ENCODE measurements at regions not wholly inside any gene's neighbourhood (a gene's known extent, or its start where the extent isn't known, plus 50 kb on each side); places are given as distances from the start of the nearest gene placed in this dataset.

DNA sequence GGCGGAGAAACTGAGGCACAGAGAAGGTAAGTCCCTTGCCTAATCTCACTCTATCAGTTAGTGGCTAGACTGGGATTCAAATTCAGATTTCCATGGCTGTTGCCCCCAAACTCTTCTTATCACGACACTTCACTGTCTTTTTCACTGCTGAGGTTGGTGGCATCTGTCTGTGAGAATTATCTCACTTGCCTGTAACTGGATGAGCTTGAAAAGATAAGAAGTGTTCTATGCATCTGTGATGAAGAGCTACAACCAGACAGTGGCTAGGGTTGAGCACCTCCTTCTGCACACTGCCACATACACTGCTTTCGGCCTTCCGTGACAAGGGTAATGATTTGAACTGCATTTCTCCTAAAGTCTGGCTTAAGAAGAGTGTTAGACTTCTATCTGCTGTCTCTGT, 107.9 kb upstream of the TEX13D start:
- TF ChIP-seq, protein P1, sequence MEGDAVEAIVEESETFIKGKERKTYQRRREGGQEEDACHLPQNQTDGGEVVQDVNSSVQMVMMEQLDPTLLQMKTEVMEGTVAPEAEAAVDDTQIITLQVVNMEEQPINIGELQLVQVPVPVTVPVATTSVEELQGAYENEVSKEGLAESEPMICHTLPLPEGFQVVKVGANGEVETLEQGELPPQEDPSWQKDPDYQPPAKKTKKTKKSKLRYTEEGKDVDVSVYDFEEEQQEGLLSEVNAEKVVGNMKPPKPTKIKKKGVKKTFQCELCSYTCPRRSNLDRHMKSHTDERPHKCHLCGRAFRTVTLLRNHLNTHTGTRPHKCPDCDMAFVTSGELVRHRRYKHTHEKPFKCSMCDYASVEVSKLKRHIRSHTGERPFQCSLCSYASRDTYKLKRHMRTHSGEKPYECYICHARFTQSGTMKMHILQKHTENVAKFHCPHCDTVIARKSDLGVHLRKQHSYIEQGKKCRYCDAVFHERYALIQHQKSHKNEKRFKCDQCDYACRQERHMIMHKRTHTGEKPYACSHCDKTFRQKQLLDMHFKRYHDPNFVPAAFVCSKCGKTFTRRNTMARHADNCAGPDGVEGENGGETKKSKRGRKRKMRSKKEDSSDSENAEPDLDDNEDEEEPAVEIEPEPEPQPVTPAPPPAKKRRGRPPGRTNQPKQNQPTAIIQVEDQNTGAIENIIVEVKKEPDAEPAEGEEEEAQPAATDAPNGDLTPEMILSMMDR (IDR thresholded peaks at IDR 0.05; ENCODE audit: extremely low read depth, missing control alignments) = no peak
- no peak for DNase-seq (ENCODE audit: low spot score)

DNA sequence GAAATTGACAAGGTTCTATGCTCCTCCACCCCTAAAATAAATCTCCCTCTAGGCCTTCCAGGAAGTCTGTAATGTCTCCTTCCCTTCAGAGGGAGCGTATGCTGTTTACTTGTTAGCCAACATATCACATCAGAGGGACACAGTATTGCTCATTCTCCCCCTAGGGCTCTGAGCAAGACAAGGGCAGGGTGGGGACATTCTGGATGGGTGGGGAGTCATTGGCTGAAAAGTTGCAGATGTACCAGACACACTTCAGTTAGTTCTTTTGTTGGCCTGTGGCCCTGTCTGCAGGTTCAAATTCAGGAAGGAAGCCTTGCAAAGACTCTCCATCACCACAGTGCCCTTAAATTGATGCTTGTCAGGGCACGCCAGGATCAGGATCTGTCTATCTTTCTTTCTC, 106.3 kb upstream of the TEX13D start:
- no peak for DNase-seq (ENCODE audit: low spot score)
- TF ChIP-seq, protein P1 (IDR thresholded peaks at IDR 0.05; ENCODE audit: extremely low read depth, missing control alignments) = no peak

DNA sequence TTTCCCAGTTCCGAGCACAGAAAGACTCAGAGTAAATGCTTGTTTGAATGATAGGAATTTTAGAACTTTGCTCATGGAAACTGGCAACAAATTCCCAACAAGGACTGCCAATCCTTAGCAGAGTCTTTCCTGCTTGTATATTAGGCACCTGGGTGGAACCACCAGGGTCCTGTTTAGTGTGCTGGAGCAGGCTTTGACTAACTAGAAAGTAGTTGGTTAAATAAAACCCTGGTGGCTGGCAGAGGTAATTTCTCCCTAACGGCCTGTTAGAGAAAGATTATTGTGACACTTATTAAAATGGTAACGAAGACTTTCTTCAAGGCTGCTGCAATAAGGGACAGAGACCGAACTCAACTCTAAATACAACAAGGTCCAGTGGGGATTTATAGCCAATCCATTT, 103.6 kb upstream of the TEX13D start:
- no peak for DNase-seq (ENCODE audit: low spot score)
- TF ChIP-seq, protein P1 (IDR thresholded peaks at IDR 0.05; ENCODE audit: extremely low read depth, missing control alignments) = no peak

DNA sequence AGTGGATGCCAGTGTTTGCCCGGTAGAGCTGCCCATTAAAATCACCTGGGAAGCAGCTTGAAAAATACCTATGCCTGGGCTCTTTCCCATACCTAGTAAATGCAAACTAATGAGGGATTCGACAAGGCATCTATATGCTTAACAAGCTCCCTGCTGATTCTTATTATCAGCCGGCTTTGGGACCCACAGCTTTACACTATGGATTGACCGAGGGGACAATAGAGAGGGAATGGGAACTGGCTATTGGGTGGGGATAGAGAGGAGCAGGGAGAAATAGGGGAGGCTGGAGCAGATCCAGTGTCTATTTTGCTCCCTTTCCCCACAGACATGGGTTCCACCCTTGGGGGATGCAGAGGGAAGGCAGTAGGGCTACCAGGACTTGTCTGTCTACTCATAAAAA, 103.1 kb upstream of the TEX13D start:
- TF ChIP-seq, protein P1 (IDR thresholded peaks at IDR 0.05; ENCODE audit: extremely low read depth, missing control alignments) = no peak
- no peak for DNase-seq (ENCODE audit: low spot score)

DNA sequence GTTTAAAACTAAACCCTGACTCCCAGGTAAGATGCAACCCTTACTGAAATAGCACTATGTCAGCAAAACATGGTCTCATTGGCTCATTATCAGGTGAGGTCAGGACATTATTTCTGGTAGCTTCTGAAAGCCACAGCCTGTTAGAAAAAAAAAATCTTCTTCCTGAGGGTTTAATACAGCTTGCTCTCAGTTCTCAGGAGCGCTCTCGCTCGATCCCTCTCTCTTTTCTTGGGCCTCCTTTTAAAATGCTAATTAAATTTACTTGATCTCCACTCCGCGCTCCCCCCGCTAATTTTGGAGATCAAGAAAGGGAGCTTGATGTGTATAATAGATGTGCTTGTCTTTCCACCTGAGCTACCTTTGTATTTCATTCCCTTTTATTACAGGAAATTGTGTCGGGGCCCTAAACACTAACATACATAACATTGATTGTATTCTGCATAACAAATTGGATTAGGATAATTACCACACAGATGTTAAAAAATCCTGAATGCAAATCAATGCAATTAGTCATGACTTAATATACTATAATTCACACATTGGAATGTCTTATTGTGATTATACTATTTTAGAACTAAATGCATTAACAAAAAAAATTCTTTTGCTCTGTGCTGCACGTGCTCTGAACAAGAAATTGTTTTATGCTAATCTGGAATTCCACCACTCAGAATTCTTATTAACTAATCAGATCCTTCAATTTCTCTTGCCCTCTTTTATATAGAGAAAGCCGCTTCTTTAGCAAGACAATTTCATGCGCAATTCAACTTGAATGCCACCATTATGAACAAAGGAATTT, 101.6 kb upstream of the TEX13D start:
- no peak for DNase-seq (ENCODE audit: low spot score)
- TF ChIP-seq, protein P1 (IDR thresholded peaks at IDR 0.05; ENCODE audit: extremely low read depth, missing control alignments) = no peak

DNA sequence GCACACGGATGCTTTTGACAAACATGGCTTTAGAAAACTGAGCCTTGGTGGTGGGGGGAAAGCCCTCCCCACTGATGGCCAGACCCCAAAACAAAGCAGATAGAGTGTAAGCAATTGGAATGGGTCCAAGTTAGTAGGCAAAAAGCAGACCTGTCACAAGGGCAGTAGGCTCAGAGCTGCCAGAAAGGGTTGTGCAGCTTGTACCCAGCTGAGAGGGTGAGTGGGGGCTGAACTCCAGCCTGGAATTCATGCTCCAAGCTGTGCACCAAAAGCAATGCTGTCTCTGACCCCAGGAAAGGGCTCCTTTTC, 101.1 kb upstream of the TEX13D start:
- TF ChIP-seq, protein P1 (IDR thresholded peaks at IDR 0.05; ENCODE audit: extremely low read depth, missing control alignments) = no peak
- no peak for DNase-seq (ENCODE audit: low spot score)

DNA sequence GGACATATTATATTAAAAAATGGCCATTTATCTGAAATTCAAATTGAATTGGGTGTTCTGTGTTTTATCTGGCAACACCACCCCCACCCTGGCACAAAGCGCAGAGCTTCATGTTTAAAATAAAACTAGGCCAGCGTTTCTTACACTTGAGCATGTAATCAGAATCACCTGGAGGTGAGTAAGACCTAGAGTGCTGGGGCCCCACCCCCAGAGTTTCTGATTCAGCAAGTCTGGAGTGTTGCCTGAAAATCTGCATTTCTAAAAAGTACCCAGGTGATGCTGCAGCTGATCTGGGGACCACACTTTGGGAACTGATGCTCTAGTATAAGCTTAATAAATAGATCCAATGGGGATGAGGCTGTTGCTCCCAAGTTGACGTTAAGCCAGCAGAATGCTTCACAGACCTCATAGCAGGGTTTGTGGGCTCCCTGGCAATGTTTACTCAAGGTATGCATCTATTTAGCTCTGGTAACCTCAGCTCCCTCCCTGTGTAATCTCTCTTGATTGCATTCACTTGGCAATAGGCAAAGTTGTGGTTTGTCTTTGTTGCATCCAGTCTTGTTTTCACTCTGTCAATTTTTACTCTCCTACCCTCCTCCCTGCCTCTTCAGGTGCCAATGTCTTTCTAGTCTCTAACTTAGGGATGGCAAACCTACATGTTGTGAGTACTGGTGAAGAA, 99.8 kb upstream of the TEX13D start:
- TF ChIP-seq, protein P1 (IDR thresholded peaks at IDR 0.05; ENCODE audit: extremely low read depth, missing control alignments) = no peak
- no peak for DNase-seq (ENCODE audit: low spot score)

All from GM20000 (cell line).